HepG2 (cell line): ENCODE measurements at regions not wholly inside any gene's neighbourhood (a gene's known extent, or its start where the extent isn't known, plus 50 kb on each side); places are given as distances from the start of the nearest gene placed in this dataset.

Experiments used
- ATAC-seq: fragments of 200-7000 bp; cut with Tn5 transposase; 3 replicates; pipeline ENCODE4 v1.9.1; 2020; ENCODE audit warnings: mild to moderate bottlenecking, moderate library complexity
- BruUV-seq: library from RNA; stranded (reverse); fragments of 400-500 nt; replicated peaks from 2 replicates; lab custom pipeline; 2021; lab: Mats Ljungman, UMichigan
- CTCF ChIA-PET: fragments of 300-600 bp; formaldehyde crosslinking; extraction: SDS; loops from one replicate; lab custom pipeline; 2021; ENCODE audit warnings: low total read pairs, inconsistent platforms, low intra/inter-chr PET ratio; lab: Yijun Ruan, JAX
- POLR2A ChIA-PET: fragments of 350-600 bp; sonication (Branson Sonifier 250); formaldehyde crosslinking; loops from one replicate; lab custom pipeline; 2020; ENCODE audit warnings: antibody characterized with exemption, inconsistent platforms; lab: Yijun Ruan, JAX
- DNase-seq: peaks from one replicate; pipeline ENCODE4 v3.0.0-alpha.2; 2015; ENCODE audit warnings: low spot score
- FAIRE-seq: peaks from 3 replicates; lab custom pipeline; 2011; peaks lifted over from hg19 to GRCh38; lab: Jason Lieb, UNC
- H2AFZ ChIP-seq: one replicate; pipeline ENCODE4 v1.6.1; 2011; ENCODE audit warnings: low read length, inconsistent platforms
- H3K27ac ChIP-seq: fragments of 300-600 bp; 3 replicates; pipeline ENCODE4 v1.8.0; 2011; ENCODE audit warnings: mixed run types, mild to moderate bottlenecking, mixed read lengths, low read length, inconsistent platforms; ENCODE audit not compliant: insufficient read depth; ENCODE audit errors: extremely low read length
- H3K27me3 ChIP-seq, 2 experiments: fragments of 200-600 bp in 1 of 2; 2 replicates in 1 of 2; 3 replicates in 1 of 2; pipeline versions ENCODE4 v1.6.0 to v1.8.0; 2011; ENCODE audit warnings: low read length in 2 of 2, mild to moderate bottlenecking in 2 of 2, moderate library complexity in 2 of 2, inconsistent platforms in 1 of 2; ENCODE audit not compliant: insufficient read depth in 2 of 2, control insufficient read depth in 1 of 2
- H3K36me3 ChIP-seq, 2 experiments: fragments of 200-600 bp in 1 of 2; replicated peaks in 1 of 2; 2 replicates in 1 of 2; 3 replicates in 1 of 2; pipeline versions ENCODE4 v1.5.1 to v1.8.0; 2011; ENCODE audit warnings: low read length in 2 of 2, inconsistent platforms in 1 of 2; ENCODE audit not compliant: insufficient read depth in 2 of 2, control insufficient read depth in 1 of 2
- H3K4me1 ChIP-seq: 2 replicates; pipeline ENCODE4 v1.5.1; 2012; ENCODE audit warnings: low read length, inconsistent platforms; ENCODE audit not compliant: insufficient read depth
- H3K4me2 ChIP-seq: 2 replicates; pipeline ENCODE4 v1.6.0; 2011; ENCODE audit warnings: low read depth, low read length, inconsistent platforms
- H3K4me3 ChIP-seq, 3 experiments: fragments of 200-600 bp in 1 of 3; sonication (generic), shearing (Covaris generic) in 1 of 3; replicated peaks in 1 of 3; 2 replicates each; pipeline ENCODE4 v1.5.1; 2011 to 2016; ENCODE audit warnings: low read length in 3 of 3, inconsistent platforms in 2 of 3, low read depth in 2 of 3, mild to moderate bottlenecking in 2 of 3, control low read depth in 1 of 3, mixed read lengths in 1 of 3; ENCODE audit not compliant: insufficient read depth in 1 of 3
- H3K79me2 ChIP-seq: one replicate; pipeline ENCODE4 v1.6.1; 2011; ENCODE audit warnings: low read length, inconsistent platforms; ENCODE audit not compliant: insufficient read depth
- H3K9ac ChIP-seq: 2 replicates; pipeline ENCODE4 v1.6.0; 2011; ENCODE audit warnings: mild to moderate bottlenecking, low read depth, low read length, inconsistent platforms; ENCODE audit not compliant: insufficient read depth
- H3K9me3 ChIP-seq: 2 replicates; pipeline ENCODE4 v1.5.1; 2012; ENCODE audit warnings: mild to moderate bottlenecking, low read length
- H4K20me1 ChIP-seq: 2 replicates; pipeline ENCODE4 v1.6.0; 2011; ENCODE audit warnings: inconsistent platforms, mild to moderate bottlenecking, low read length, moderate library complexity; ENCODE audit not compliant: insufficient read depth
- CCAR2 ChIP-seq: fragments of 200-400 bp; formaldehyde crosslinking; optimal IDR thresholded peaks from 2 replicates; pipeline ENCODE3; 2018; ENCODE audit warnings: low read depth, mild to moderate bottlenecking, low read length, moderate library complexity
- PITX1 ChIP-seq: sonication (generic); formaldehyde crosslinking; IDR thresholded peaks from 2 replicates; pipeline ENCODE4 v1.5.1; 2020; ENCODE audit warnings: mild to moderate bottlenecking, missing genetic modification reagents
- ZNF484 ChIP-seq: sonication (generic); formaldehyde crosslinking; IDR thresholded peaks from 2 replicates; pipeline ENCODE4 v1.5.1; 2020; ENCODE audit warnings: mild to moderate bottlenecking, low read depth, missing genetic modification reagents, borderline replicate concordance
- in situ Hi-C: cut with HindIII; loops from 2 replicates; pipeline ENCODE4 v1.10.0; 2017; ENCODE audit warnings: low pct_unique_long_range_greater_than_20kb; ENCODE audit not compliant: extremely low pct_ligation_motif_present
- intact Hi-C: fragments of 100-400 bp; cut with micrococcal nuclease; formaldehyde crosslinking; loops from one replicate; pipeline ENCODE4 v1.10.0; 2022; ENCODE audit not compliant: unreplicated experiment
- TF ChIP-seq, protein P1 (sequence below): sonication (generic); formaldehyde crosslinking; IDR thresholded peaks from 2 replicates; pipeline ENCODE4 v1.4.0; 2020; ENCODE audit warnings: missing genetic modification reagents, borderline replicate concordance
- TF ChIP-seq, protein P2 (sequence below): sonication (generic); formaldehyde crosslinking; conservative IDR thresholded peaks from 2 replicates; pipeline ENCODE4 v1.4.0; 2020; ENCODE audit warnings: missing genetic modification reagents
- TF ChIP-seq, protein P3 (sequence below): sonication (generic); formaldehyde crosslinking; conservative IDR thresholded peaks from 2 replicates; pipeline ENCODE4 v1.4.0; 2020; ENCODE audit warnings: mild to moderate bottlenecking, missing genetic modification reagents, moderate library complexity

DNA sequence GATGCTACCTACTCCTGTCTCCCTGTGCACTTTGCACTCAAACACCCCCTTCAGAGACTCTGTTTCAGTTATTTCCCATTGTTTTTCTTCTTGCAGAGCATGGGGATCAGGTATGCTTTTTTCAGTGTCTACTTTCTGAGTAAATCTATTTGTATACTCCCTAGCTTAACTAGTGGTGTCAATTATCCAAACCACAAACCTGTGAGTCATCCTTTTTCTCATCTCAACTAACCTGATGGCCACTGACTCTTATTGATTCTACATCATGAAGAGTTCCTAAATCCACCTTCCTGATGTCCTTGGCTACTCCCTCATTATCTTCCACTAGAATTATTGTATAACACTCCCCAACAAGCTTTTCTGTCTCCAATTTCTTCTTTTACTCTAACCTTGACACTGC is 68.0 kb downstream of the DIPK2A start:
- ATAC-seq (no peak; the same call in 1 of the 3 replicates), DNase-seq (no peak), FAIRE-seq (no peak)
- ChIA-PET POLR2A (no interaction called here), CTCF (no interaction called here)
- Histone ChIP-seq H3K27me3 (no peaks in the 10 kb centered on the region), H3K27ac (no peak overlapping the region), H3K9ac (no peak overlapping the region), H3K79me2 (no peaks in the 10 kb centered on the region), H4K20me1 (no peaks in the 10 kb centered on the region), H3K36me3 (no peaks in the 10 kb centered on the region), H2AFZ (no peak overlapping the region), H3K4me3 (no peak overlapping the region), H3K4me1 (0 out of 2 replicates have a peak, but pooled peaks cover 4% of the 10 kb centered on the region), H3K4me2 (no peak overlapping the region), H3K9me3 (no peaks in the 10 kb centered on the region)
- no TSS peak for BruUV-seq
- intact Hi-C loops (no loop called here), in situ Hi-C loops (no loop called here)
- TF ChIP-seq, protein P1, sequence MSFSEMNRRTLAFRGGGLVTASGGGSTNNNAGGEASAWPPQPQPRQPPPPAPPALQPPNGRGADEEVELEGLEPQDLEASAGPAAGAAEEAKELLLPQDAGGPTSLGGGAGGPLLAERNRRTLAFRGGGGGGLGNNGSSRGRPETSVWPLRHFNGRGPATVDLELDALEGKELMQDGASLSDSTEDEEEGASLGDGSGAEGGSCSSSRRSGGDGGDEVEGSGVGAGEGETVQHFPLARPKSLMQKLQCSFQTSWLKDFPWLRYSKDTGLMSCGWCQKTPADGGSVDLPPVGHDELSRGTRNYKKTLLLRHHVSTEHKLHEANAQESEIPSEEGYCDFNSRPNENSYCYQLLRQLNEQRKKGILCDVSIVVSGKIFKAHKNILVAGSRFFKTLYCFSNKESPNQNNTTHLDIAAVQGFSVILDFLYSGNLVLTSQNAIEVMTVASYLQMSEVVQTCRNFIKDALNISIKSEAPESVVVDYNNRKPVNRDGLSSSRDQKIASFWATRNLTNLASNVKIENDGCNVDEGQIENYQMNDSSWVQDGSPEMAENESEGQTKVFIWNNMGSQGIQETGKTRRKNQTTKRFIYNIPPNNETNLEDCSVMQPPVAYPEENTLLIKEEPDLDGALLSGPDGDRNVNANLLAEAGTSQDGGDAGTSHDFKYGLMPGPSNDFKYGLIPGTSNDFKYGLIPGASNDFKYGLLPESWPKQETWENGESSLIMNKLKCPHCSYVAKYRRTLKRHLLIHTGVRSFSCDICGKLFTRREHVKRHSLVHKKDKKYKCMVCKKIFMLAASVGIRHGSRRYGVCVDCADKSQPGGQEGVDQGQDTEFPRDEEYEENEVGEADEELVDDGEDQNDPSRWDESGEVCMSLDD (CRISPR knock-in tag), result no peak
- no peak for TF ChIP-seq ZNF484 (CRISPR knock-in tag)
- no peak for TF ChIP-seq PITX1 (CRISPR knock-in tag)
- TF ChIP-seq, protein P2, sequence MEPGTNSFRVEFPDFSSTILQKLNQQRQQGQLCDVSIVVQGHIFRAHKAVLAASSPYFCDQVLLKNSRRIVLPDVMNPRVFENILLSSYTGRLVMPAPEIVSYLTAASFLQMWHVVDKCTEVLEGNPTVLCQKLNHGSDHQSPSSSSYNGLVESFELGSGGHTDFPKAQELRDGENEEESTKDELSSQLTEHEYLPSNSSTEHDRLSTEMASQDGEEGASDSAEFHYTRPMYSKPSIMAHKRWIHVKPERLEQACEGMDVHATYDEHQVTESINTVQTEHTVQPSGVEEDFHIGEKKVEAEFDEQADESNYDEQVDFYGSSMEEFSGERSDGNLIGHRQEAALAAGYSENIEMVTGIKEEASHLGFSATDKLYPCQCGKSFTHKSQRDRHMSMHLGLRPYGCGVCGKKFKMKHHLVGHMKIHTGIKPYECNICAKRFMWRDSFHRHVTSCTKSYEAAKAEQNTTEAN (CRISPR knock-in tag), result no peak
- TF ChIP-seq CCAR2, result no peak
- TF ChIP-seq, protein P3, sequence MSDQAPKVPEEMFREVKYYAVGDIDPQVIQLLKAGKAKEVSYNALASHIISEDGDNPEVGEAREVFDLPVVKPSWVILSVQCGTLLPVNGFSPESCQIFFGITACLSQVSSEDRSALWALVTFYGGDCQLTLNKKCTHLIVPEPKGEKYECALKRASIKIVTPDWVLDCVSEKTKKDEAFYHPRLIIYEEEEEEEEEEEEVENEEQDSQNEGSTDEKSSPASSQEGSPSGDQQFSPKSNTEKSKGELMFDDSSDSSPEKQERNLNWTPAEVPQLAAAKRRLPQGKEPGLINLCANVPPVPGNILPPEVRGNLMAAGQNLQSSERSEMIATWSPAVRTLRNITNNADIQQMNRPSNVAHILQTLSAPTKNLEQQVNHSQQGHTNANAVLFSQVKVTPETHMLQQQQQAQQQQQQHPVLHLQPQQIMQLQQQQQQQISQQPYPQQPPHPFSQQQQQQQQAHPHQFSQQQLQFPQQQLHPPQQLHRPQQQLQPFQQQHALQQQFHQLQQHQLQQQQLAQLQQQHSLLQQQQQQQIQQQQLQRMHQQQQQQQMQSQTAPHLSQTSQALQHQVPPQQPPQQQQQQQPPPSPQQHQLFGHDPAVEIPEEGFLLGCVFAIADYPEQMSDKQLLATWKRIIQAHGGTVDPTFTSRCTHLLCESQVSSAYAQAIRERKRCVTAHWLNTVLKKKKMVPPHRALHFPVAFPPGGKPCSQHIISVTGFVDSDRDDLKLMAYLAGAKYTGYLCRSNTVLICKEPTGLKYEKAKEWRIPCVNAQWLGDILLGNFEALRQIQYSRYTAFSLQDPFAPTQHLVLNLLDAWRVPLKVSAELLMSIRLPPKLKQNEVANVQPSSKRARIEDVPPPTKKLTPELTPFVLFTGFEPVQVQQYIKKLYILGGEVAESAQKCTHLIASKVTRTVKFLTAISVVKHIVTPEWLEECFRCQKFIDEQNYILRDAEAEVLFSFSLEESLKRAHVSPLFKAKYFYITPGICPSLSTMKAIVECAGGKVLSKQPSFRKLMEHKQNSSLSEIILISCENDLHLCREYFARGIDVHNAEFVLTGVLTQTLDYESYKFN (CRISPR knock-in tag), result no peak
